NCI-H524 (cell line): ENCODE measurements at regions not wholly inside any gene's neighbourhood (a gene's known extent, or its start where the extent isn't known, plus 50 kb on each side); places are given as distances from the start of the nearest gene placed in this dataset.

ENCODE experiments used
- DNase-seq, 2 experiments: peaks; one replicate each; lab custom pipeline; 2025; lab: John Stamatoyannopoulos, UW

GRCh38 chr11:42195289-42196013 lies 736.0 kb upstream of the LRRC4C start:
- DNase-seq = no peak

- DNase-seq = no peak
Observed at GRCh38 chr11:42200311-42200710, 740.9 kb upstream of the LRRC4C start.

- DNase-seq = no peak
Observed at GRCh38 chr11:42201603-42202148, 742.2 kb upstream of the LRRC4C start.

- DNase-seq = no peak
Observed at GRCh38 chr11:42205518-42205917, 746.1 kb upstream of the LRRC4C start.

GRCh38 chr11:42225664-42226063 lies 766.2 kb upstream of the LRRC4C start:
- no peak for DNase-seq

- no peak for DNase-seq
Observed at GRCh38 chr11:42232673-42233072, 773.2 kb upstream of the LRRC4C start.

GRCh38 chr11:42234451-42234951 lies 775.0 kb upstream of the LRRC4C start:
- no peak for DNase-seq

GRCh38 chr11:42237701-42238235 lies 778.3 kb upstream of the LRRC4C start:
- no peak for DNase-seq

- no peak for DNase-seq
Observed at GRCh38 chr11:42239188-42239587, 779.7 kb upstream of the LRRC4C start.

- no peak for DNase-seq
Observed at GRCh38 chr11:42243385-42243784, 783.9 kb upstream of the LRRC4C start.

GRCh38 chr11:42244376-42244775 lies 784.9 kb upstream of the LRRC4C start:
- no peak for DNase-seq

GRCh38 chr11:42249401-42249800 lies 789.9 kb upstream of the LRRC4C start:
- no peak for DNase-seq

- DNase-seq = no peak
Observed at GRCh38 chr11:42249956-42250355, 790.5 kb upstream of the LRRC4C start.

- DNase-seq = no peak
Observed at GRCh38 chr11:42251984-42252383, 792.5 kb upstream of the LRRC4C start.

GRCh38 chr11:42253156-42253555 lies 793.7 kb upstream of the LRRC4C start:
- no peak for DNase-seq

GRCh38 chr11:42255906-42256305 lies 796.5 kb upstream of the LRRC4C start:
- DNase-seq = no peak

GRCh38 chr11:42257534-42257933 lies 798.1 kb upstream of the LRRC4C start:
- DNase-seq = no peak

- DNase-seq = no peak
Observed at GRCh38 chr11:42265072-42265471, 805.6 kb upstream of the LRRC4C start.

- DNase-seq = no peak
Observed at GRCh38 chr11:42271306-42271705, 811.9 kb upstream of the LRRC4C start.

GRCh38 chr11:42273977-42274376 lies 814.5 kb upstream of the LRRC4C start:
- no peak for DNase-seq

- DNase-seq = no peak
Observed at GRCh38 chr11:42296910-42297309, 837.5 kb upstream of the LRRC4C start.

- DNase-seq = no peak
Observed at GRCh38 chr11:42299780-42300179, 840.3 kb upstream of the LRRC4C start.

GRCh38 chr11:42301777-42302176 lies 842.3 kb upstream of the LRRC4C start:
- no peak for DNase-seq

GRCh38 chr11:42311514-42311913 lies 852.1 kb upstream of the LRRC4C start:
- no peak for DNase-seq
